ENCODE measurements at regions not wholly inside any gene's neighbourhood (a gene's known extent, or its start where the extent isn't known, plus 50 kb on each side); places are given as distances from the start of the nearest gene placed in this dataset.
A peak's percentile ranks its signal among the peaks of the same experiment; 100 is the strongest.
"Not testable (repeated sequence)": the region's sequence is repeated elsewhere in the genome, so short reads cannot be mapped to it uniquely, and the experiment has no call there.

DNA sequence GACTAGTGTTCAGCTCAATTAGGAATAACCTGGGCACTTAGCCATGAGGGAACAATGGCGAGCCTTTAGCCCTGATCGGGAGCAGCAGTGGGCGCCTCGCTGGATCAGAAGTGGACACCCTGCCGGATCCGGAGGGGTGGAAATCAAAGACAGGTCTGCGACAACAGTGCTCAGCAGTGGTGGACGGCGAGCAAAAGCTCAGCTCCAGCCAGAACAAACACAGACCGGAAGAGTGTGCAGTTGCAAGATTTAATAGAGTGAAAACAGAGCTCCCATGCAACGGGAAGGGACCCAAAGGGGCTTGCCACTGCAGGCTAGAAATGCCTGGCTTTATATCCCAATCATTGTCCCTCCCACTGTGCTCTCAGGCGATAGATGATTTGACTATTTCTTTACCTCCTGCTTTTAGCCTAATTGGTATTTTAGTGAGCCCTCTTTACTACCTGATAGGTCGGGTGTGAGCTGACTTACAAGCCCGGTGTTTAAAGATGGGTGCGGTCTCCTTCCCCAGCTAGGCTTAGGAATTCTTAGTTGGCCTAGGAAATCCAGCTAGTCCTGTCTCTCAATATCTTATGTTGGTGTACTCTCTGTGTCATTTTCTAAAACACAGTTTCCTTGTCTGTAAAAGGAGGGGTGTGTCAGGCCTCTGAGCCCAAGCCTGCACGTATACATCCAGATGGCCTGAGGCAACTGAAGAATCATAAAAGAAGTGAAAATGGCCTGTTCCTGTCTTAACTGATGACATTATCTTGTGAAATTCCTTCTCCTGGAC lies 1258.8 kb upstream of the TENM4 start:
- not testable (repeated sequence) for H3K36me3 ChIP-seq (ENCODE audit: control insufficient read depth in 2 of 2, insufficient read depth in 2 of 2, low read length in 2 of 2); H3K27me3 ChIP-seq (ENCODE audit: control insufficient read depth in 2 of 2, insufficient read depth in 2 of 2, low read length in 2 of 2); H3K9me3 ChIP-seq (ENCODE audit: control insufficient read depth in 2 of 2, low read length in 2 of 2); H3K9ac ChIP-seq (ENCODE audit: low read depth in 1 of 2, low read length in 2 of 2); H3K4me1 ChIP-seq (ENCODE audit: control insufficient read depth in 2 of 2, insufficient read depth in 2 of 2, low read length in 2 of 2)
- Histone ChIP-seq H3K4me3 (ENCODE audit: low read length in 2 of 2) (peak overlapping the region; percentile 7 to 55), H3K27ac (ENCODE audit: low read depth in 2 of 2, low read length in 2 of 2) (peak overlapping the region; percentile 74 to 82)

DNA sequence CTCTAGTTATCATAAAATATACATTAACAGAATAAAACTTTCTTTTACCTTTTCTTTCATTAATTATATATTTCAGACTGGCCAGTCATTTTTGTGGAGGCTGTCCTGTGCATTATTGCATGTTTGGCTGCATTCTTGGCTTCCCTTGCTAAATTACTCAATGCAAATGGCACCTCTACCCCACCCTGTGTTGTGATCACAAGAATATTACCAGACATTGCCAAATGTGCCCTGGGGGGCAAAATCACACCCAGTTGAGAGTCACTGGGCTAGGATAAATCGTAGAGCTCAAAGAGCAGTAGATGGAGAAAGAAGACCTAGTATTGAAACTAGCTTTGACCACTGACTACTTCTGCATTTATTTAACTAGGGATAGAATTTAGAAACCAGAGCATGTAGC lies 1257.8 kb upstream of the TENM4 start:
- Histone ChIP-seq H3K9me3 (ENCODE audit: control insufficient read depth in 2 of 2, low read length in 2 of 2) (no peaks in the 10 kb centered on the region), H3K36me3 (ENCODE audit: control insufficient read depth in 2 of 2, insufficient read depth in 2 of 2, low read length in 2 of 2) (no peaks in the 10 kb centered on the region), H3K27ac (ENCODE audit: low read depth in 2 of 2, low read length in 2 of 2) (no peak overlapping the region), H3K4me1 (ENCODE audit: control insufficient read depth in 2 of 2, insufficient read depth in 2 of 2, low read length in 2 of 2) (peaks cover 5 to 8% of the 10 kb centered on the region in 2 donors), H3K4me3 (ENCODE audit: low read length in 2 of 2) (no peak overlapping the region), H3K9ac (ENCODE audit: low read depth in 1 of 2, low read length in 2 of 2) (no peak overlapping the region), H3K27me3 (ENCODE audit: control insufficient read depth in 2 of 2, insufficient read depth in 2 of 2, low read length in 2 of 2) (no peaks in the 10 kb centered on the region)

DNA sequence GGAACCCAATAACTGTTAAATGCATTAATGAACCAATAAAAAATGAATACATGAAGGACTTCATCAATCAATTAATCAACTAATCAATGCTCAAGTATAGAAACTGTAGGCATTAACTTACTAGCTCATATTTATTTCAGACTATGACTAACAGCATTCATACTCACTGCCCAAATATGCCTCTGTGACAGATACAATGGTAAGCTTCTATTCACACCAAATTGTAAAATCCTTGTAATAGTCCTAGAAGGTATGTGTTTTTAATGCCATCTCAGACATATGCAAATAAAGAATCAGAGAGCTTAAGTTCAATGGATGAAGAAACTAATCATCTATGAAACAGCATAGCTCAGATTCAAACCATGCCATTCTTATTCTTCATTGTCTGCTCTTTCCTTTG lies 1253.6 kb upstream of the TENM4 start:
- Histone ChIP-seq H3K9ac (ENCODE audit: low read depth in 1 of 2, low read length in 2 of 2) (no peak overlapping the region), H3K36me3 (ENCODE audit: control insufficient read depth in 2 of 2, insufficient read depth in 2 of 2, low read length in 2 of 2) (no peaks in the 10 kb centered on the region), H3K27me3 (ENCODE audit: control insufficient read depth in 2 of 2, insufficient read depth in 2 of 2, low read length in 2 of 2) (no peaks in the 10 kb centered on the region), H3K9me3 (ENCODE audit: control insufficient read depth in 2 of 2, low read length in 2 of 2) (no peaks in the 10 kb centered on the region), H3K4me1 (ENCODE audit: control insufficient read depth in 2 of 2, insufficient read depth in 2 of 2, low read length in 2 of 2) (peaks cover 4% of the 10 kb centered on the region in 2 donors), H3K4me3 (ENCODE audit: low read length in 2 of 2) (no peak overlapping the region), H3K27ac (ENCODE audit: low read depth in 2 of 2, low read length in 2 of 2) (no peak overlapping the region)

DNA sequence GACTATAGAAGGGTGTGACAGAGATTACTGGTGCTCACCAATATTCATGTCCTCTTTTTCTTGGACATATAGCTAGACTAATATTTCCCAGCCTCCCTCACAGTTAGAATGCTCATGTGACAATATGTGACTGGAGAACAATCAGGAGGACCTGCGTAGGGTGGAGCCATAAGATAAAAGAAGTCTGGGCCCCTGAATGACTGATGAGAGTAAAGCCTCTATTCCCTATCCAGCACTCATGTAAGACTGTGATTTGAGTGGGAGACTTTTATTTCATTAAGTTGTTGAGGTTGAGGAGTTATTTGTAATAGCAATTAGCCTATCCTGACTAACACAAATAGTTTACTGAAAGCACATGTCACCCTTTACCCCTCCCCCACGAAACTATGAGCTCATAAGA lies 1247.1 kb upstream of the TENM4 start:
- Histone ChIP-seq H3K27ac (ENCODE audit: low read depth in 2 of 2, low read length in 2 of 2) (no peak overlapping the region), H3K4me1 (ENCODE audit: control insufficient read depth in 2 of 2, insufficient read depth in 2 of 2, low read length in 2 of 2) (no peaks in the 10 kb centered on the region), H3K9ac (ENCODE audit: low read depth in 1 of 2, low read length in 2 of 2) (no peak overlapping the region), H3K27me3 (ENCODE audit: control insufficient read depth in 2 of 2, insufficient read depth in 2 of 2, low read length in 2 of 2) (no peaks in the 10 kb centered on the region), H3K36me3 (ENCODE audit: control insufficient read depth in 2 of 2, insufficient read depth in 2 of 2, low read length in 2 of 2) (no peaks in the 10 kb centered on the region), H3K4me3 (ENCODE audit: low read length in 2 of 2) (no peak overlapping the region), H3K9me3 (ENCODE audit: control insufficient read depth in 2 of 2, low read length in 2 of 2) (no peaks in the 10 kb centered on the region)

DNA sequence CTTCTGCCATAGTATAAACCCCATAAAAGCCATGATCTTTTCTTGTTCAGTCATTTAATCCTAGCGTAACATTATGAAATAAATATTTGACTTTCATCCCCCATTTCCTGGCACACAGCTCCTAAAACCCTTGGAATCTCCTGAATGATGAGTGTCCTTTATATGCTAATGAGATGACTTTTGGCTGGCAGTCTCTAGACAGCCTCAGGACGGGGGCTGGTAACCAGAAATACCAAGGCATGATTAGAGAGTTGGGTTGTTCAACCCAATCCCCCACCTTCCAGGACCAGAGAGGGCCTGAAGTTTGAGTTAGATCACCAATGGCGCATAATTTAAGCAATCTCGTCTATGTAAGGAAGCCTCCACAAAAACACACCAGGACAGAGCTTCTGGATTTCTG lies 1246.1 kb upstream of the TENM4 start:
- Histone ChIP-seq H3K27me3 (ENCODE audit: control insufficient read depth in 2 of 2, insufficient read depth in 2 of 2, low read length in 2 of 2) (no peaks in the 10 kb centered on the region), H3K27ac (ENCODE audit: low read depth in 2 of 2, low read length in 2 of 2) (no peak overlapping the region), H3K9ac (ENCODE audit: low read depth in 1 of 2, low read length in 2 of 2) (no peak overlapping the region), H3K36me3 (ENCODE audit: control insufficient read depth in 2 of 2, insufficient read depth in 2 of 2, low read length in 2 of 2) (no peaks in the 10 kb centered on the region), H3K9me3 (ENCODE audit: control insufficient read depth in 2 of 2, low read length in 2 of 2) (no peaks in the 10 kb centered on the region), H3K4me1 (ENCODE audit: control insufficient read depth in 2 of 2, insufficient read depth in 2 of 2, low read length in 2 of 2) (no peaks in the 10 kb centered on the region), H3K4me3 (ENCODE audit: low read length in 2 of 2) (no peak overlapping the region)

DNA sequence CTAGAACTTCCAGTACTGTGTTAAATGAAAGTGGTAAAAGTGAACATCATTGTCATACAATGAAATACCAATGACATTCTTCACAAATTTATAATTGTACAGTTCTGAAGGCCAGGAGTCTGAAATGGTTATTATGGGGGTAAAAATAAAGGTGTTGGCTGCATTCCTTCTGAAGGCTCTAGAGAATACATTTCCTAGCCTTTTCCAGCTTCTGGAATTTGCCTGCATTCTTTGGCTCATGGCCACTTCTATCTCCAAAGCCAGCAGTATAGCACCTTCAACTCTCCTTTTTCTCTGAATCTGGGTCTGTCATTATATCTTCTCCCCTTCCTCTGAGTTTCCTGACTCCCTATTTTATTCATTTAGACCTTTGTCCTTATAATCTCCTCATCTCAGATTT lies 1232.7 kb upstream of the TENM4 start:
- no peaks in the 10 kb centered on the region for H3K4me1 ChIP-seq (ENCODE audit: control insufficient read depth in 2 of 2, insufficient read depth in 2 of 2, low read length in 2 of 2)
- H3K9me3 ChIP-seq (ENCODE audit: control insufficient read depth in 2 of 2, low read length in 2 of 2), result no peaks in the 10 kb centered on the region
- no peak overlapping the region for H3K4me3 ChIP-seq (ENCODE audit: low read length in 2 of 2)
- no peak overlapping the region for H3K27ac ChIP-seq (ENCODE audit: low read depth in 2 of 2, low read length in 2 of 2)
- no peaks in the 10 kb centered on the region for H3K27me3 ChIP-seq (ENCODE audit: control insufficient read depth in 2 of 2, insufficient read depth in 2 of 2, low read length in 2 of 2)
- H3K9ac ChIP-seq (ENCODE audit: low read depth in 1 of 2, low read length in 2 of 2), result no peak overlapping the region
- H3K36me3 ChIP-seq (ENCODE audit: control insufficient read depth in 2 of 2, insufficient read depth in 2 of 2, low read length in 2 of 2), result no peaks in the 10 kb centered on the region

DNA sequence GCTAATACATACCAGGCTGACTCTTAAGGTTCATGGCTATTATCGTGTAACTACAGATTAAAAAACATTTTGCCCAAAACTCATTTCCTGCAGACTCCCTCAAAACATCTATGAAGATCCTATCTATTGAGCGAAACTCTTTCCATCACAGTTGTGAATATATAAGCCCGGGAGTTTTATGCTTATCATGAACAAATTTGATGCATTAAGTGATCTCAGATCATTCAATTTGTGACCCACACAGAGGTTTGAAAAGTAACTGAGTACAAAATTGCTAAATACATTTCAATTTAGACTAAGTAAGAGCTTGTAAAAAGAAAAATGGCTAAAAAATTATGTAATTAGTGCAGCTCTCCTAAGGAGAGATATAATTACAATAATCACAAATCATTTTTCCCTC lies 1228.8 kb upstream of the TENM4 start:
- Histone ChIP-seq H3K9ac (ENCODE audit: low read depth in 1 of 2, low read length in 2 of 2) (no peak overlapping the region), H3K4me1 (ENCODE audit: control insufficient read depth in 2 of 2, insufficient read depth in 2 of 2, low read length in 2 of 2) (no peaks in the 10 kb centered on the region)

DNA sequence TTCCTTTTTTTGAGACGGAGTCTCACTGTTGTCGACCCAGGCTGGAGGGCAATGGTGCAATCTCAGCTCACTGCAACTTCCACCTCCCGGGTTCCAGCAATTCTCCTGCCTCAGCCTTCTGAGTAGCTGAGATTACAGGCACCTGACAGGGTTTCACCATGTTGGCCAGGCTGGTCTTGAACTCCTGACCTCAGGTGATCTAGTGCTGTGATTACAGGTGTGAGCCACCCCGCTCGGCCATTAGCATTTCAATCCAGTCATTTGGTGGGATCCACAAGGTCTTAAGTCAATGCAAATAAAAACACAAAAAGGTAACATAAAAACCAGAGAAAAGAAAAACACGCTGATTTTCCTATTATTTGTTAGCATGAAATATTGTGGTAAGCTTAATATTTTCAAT lies 1227.2 kb upstream of the TENM4 start:
- Histone ChIP-seq H3K27me3 (ENCODE audit: control insufficient read depth in 2 of 2, insufficient read depth in 2 of 2, low read length in 2 of 2) (no peaks in the 10 kb centered on the region), H3K9ac (ENCODE audit: low read depth in 1 of 2, low read length in 2 of 2) (no peak overlapping the region), H3K4me1 (ENCODE audit: control insufficient read depth in 2 of 2, insufficient read depth in 2 of 2, low read length in 2 of 2) (no peaks in the 10 kb centered on the region), H3K4me3 (ENCODE audit: low read length in 2 of 2) (no peak overlapping the region), H3K27ac (ENCODE audit: low read depth in 2 of 2, low read length in 2 of 2) (no peak overlapping the region), H3K9me3 (ENCODE audit: control insufficient read depth in 2 of 2, low read length in 2 of 2) (no peaks in the 10 kb centered on the region), H3K36me3 (ENCODE audit: control insufficient read depth in 2 of 2, insufficient read depth in 2 of 2, low read length in 2 of 2) (no peaks in the 10 kb centered on the region)

More for the DNA sequence above, 1228.8 kb upstream of the TENM4 start:
- H3K27me3 ChIP-seq (ENCODE audit: control insufficient read depth in 2 of 2, insufficient read depth in 2 of 2, low read length in 2 of 2), result no peaks in the 10 kb centered on the region
- H3K9me3 ChIP-seq (ENCODE audit: control insufficient read depth in 2 of 2, low read length in 2 of 2), result no peaks in the 10 kb centered on the region
- H3K27ac ChIP-seq (ENCODE audit: low read depth in 2 of 2, low read length in 2 of 2), result no peak overlapping the region
- H3K36me3 ChIP-seq (ENCODE audit: control insufficient read depth in 2 of 2, insufficient read depth in 2 of 2, low read length in 2 of 2), result no peaks in the 10 kb centered on the region
- no peak overlapping the region for H3K4me3 ChIP-seq (ENCODE audit: low read length in 2 of 2)

DNA sequence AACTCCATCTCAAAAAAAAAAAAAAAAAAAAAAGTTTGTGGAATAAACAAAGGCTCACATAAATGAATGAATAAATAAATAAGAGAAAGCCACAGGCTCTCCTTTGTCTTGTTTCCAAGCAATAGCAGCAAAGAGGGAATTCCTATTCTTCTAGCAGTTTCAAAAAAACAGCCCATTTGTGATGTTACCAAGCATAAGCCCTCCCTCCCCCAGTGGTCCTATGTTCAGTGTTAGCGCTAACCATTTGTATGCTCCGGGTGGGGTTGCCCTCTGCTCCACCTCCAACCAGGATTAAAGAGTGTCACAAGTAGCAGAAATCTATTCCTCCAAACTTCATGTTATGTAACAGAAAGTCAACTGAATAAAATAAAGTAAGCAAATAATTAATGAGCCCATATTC lies 1215.0 kb upstream of the TENM4 start:
- Histone ChIP-seq H3K36me3 (ENCODE audit: control insufficient read depth in 2 of 2, insufficient read depth in 2 of 2, low read length in 2 of 2) (no peaks in the 10 kb centered on the region), H3K27me3 (ENCODE audit: control insufficient read depth in 2 of 2, insufficient read depth in 2 of 2, low read length in 2 of 2) (no peaks in the 10 kb centered on the region), H3K4me3 (ENCODE audit: low read length in 2 of 2) (no peak overlapping the region), H3K9me3 (ENCODE audit: control insufficient read depth in 2 of 2, low read length in 2 of 2) (no peaks in the 10 kb centered on the region), H3K4me1 (ENCODE audit: control insufficient read depth in 2 of 2, insufficient read depth in 2 of 2, low read length in 2 of 2) (no peaks in the 10 kb centered on the region), H3K27ac (ENCODE audit: low read depth in 2 of 2, low read length in 2 of 2) (no peak overlapping the region), H3K9ac (ENCODE audit: low read depth in 1 of 2, low read length in 2 of 2) (no peak overlapping the region)

DNA sequence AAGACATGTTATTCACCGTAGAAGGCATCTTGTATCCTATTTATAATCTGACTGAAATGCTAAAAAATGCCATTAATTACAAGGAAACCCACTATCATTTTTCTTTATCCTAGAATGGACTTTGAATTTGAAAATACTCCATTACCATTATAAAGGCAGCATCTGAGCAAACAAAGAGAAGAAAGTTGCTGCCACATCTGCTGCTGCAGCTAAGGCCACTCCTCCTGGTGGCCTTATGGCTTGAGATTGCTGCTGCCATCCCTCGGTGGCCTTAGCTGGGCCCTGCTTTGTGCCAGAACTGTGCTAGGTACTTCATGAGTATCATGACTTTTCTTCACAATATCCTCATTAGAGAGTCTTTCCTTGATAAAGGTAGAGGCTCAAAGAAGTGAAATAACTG lies 1210.1 kb upstream of the TENM4 start:
- Histone ChIP-seq H3K27ac (ENCODE audit: low read depth in 2 of 2, low read length in 2 of 2) (no peak overlapping the region), H3K9me3 (ENCODE audit: control insufficient read depth in 2 of 2, low read length in 2 of 2) (no peaks in the 10 kb centered on the region), H3K9ac (ENCODE audit: low read depth in 1 of 2, low read length in 2 of 2) (no peak overlapping the region), H3K4me3 (ENCODE audit: low read length in 2 of 2) (no peak overlapping the region), H3K36me3 (ENCODE audit: control insufficient read depth in 2 of 2, insufficient read depth in 2 of 2, low read length in 2 of 2) (no peaks in the 10 kb centered on the region), H3K4me1 (ENCODE audit: control insufficient read depth in 2 of 2, insufficient read depth in 2 of 2, low read length in 2 of 2) (no peaks in the 10 kb centered on the region), H3K27me3 (ENCODE audit: control insufficient read depth in 2 of 2, insufficient read depth in 2 of 2, low read length in 2 of 2) (no peaks in the 10 kb centered on the region)

DNA sequence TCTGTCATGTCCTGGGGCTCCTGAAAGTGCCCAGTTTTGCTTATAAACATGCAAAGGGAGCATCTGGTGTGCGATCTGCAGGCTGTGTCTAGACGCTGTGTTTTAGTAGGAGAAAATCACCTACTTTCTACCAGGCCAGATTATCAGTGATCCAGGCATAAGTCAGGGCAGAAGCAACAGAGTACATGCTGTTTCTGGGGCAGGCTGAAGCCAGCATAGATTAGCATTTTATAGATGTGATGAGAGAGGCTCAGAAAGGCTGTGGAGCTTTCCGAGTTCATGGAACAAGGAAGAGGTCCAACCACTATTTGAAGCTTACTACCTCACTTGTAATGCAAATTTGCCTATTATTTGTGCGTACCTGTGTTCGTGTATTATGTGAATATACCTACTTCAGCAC lies 1208.4 kb upstream of the TENM4 start:
- H3K9ac ChIP-seq (ENCODE audit: low read depth in 1 of 2, low read length in 2 of 2), result no peak overlapping the region
- H3K4me3 ChIP-seq (ENCODE audit: low read length in 2 of 2), result no peak overlapping the region
- H3K9me3 ChIP-seq (ENCODE audit: control insufficient read depth in 2 of 2, low read length in 2 of 2), result no peaks in the 10 kb centered on the region
- H3K36me3 ChIP-seq (ENCODE audit: control insufficient read depth in 2 of 2, insufficient read depth in 2 of 2, low read length in 2 of 2), result no peaks in the 10 kb centered on the region
- H3K4me1 ChIP-seq (ENCODE audit: control insufficient read depth in 2 of 2, insufficient read depth in 2 of 2, low read length in 2 of 2), result no peaks in the 10 kb centered on the region
- no peak overlapping the region for H3K27ac ChIP-seq (ENCODE audit: low read depth in 2 of 2, low read length in 2 of 2)
- H3K27me3 ChIP-seq (ENCODE audit: control insufficient read depth in 2 of 2, insufficient read depth in 2 of 2, low read length in 2 of 2), result no peaks in the 10 kb centered on the region

All from mucosa of rectum (tissue), 2 donors.